ENCODE measurements at regions not wholly inside any gene's neighbourhood (a gene's known extent, or its start where the extent isn't known, plus 50 kb on each side); places are given as distances from the start of the nearest gene placed in this dataset.
A peak's percentile ranks its signal among the peaks of the same experiment; 100 is the strongest.

GRCh38 chr1:87926131-87926830 is 597.6 kb downstream of the LMO4 start:
- no peak for DNase-seq (ENCODE audit: low read depth)

GRCh38 chr1:87926921-87927320 is 598.2 kb downstream of the LMO4 start:
- no peak for DNase-seq (ENCODE audit: low read depth)

- peak; percentile 47 for DNase-seq (ENCODE audit: low read depth)
Measured at GRCh38 chr1:87927391-87928280, 599.0 kb downstream of the LMO4 start.

GRCh38 chr1:87928623-87929022 is 599.9 kb downstream of the LMO4 start:
- DNase-seq (ENCODE audit: low read depth): peak; percentile 57

GRCh38 chr1:87929906-87930305 is 601.2 kb downstream of the LMO4 start:
- no peak for DNase-seq (ENCODE audit: low read depth)

GRCh38 chr1:87930796-87931195 is 602.1 kb downstream of the LMO4 start:
- DNase-seq (ENCODE audit: low read depth): no peak

- no peak for DNase-seq (ENCODE audit: low read depth)
Measured at GRCh38 chr1:87933171-87933570, 604.5 kb downstream of the LMO4 start.

GRCh38 chr1:87935130-87935529 is 606.5 kb downstream of the LMO4 start:
- no peak for DNase-seq (ENCODE audit: low read depth)

GRCh38 chr1:87937831-87938395 is 609.2 kb downstream of the LMO4 start:
- no peak for DNase-seq (ENCODE audit: low read depth)

GRCh38 chr1:87938631-87939030 is 610.0 kb downstream of the LMO4 start:
- no peak for DNase-seq (ENCODE audit: low read depth)

GRCh38 chr1:87939444-87939843 is 610.8 kb downstream of the LMO4 start:
- DNase-seq (ENCODE audit: low read depth): no peak

- no peak for DNase-seq (ENCODE audit: low read depth)
Measured at GRCh38 chr1:87940421-87940820, 611.7 kb downstream of the LMO4 start.

- DNase-seq (ENCODE audit: low read depth): no peak
Measured at GRCh38 chr1:87941337-87941946, 612.8 kb downstream of the LMO4 start.

- DNase-seq (ENCODE audit: low read depth): peak; percentile 97
Measured at GRCh38 chr1:87942165-87942564, 613.5 kb downstream of the LMO4 start.

GRCh38 chr1:87949711-87950110 is 621.0 kb downstream of the LMO4 start:
- DNase-seq (ENCODE audit: low read depth): no peak

GRCh38 chr1:87950369-87950768 is 621.7 kb downstream of the LMO4 start:
- DNase-seq (ENCODE audit: low read depth): no peak

GRCh38 chr1:87951409-87951808 is 622.7 kb downstream of the LMO4 start:
- peak; percentile 30 for DNase-seq (ENCODE audit: low read depth)

GRCh38 chr1:87951852-87952251 is 623.2 kb downstream of the LMO4 start:
- peak; percentile 88 for DNase-seq (ENCODE audit: low read depth)

- no peak for DNase-seq (ENCODE audit: low read depth)
Measured at GRCh38 chr1:87953121-87953520, 624.4 kb downstream of the LMO4 start.

- peak; percentile 75 for DNase-seq (ENCODE audit: low read depth)
Measured at GRCh38 chr1:87953732-87954344, 625.2 kb downstream of the LMO4 start.

GRCh38 chr1:87955038-87955437 is 626.4 kb downstream of the LMO4 start:
- DNase-seq (ENCODE audit: low read depth): no peak

GRCh38 chr1:87956072-87956471 is 627.4 kb downstream of the LMO4 start:
- DNase-seq (ENCODE audit: low read depth): peak; percentile 98

Measured in renal cortical epithelial cell (primary cell).